GM18868 (cell line): ENCODE measurements at regions not wholly inside any gene's neighbourhood (a gene's known extent, or its start where the extent isn't known, plus 50 kb on each side); places are given as distances from the start of the nearest gene placed in this dataset.
A peak's percentile ranks its signal among the peaks of the same experiment; 100 is the strongest.

Experiments
- ATAC-seq: cut with Tn5 transposase; IDR thresholded peaks from one replicate; pipeline ENCODE4 v1.9.1; 2021; ENCODE audit warnings: mild to moderate bottlenecking, moderate library complexity; ENCODE audit not compliant: unreplicated experiment

GRCh38 chr10:83835945-83836745 is 303.2 kb upstream of the GHITM start:
- ATAC-seq, result no peak

GRCh38 chr10:83848677-83849076 is 290.6 kb upstream of the GHITM start:
- no peak for ATAC-seq

- no peak for ATAC-seq
These were observed 290.2 kb upstream of the GHITM start for GRCh38 chr10:83849150-83849549.

- ATAC-seq, result no peak
These were observed 287.2 kb upstream of the GHITM start for GRCh38 chr10:83852146-83852545.

- ATAC-seq, result no peak
These were observed 276.6 kb upstream of the GHITM start for GRCh38 chr10:83862723-83863122.

GRCh38 chr10:83863283-83863966 is 275.9 kb upstream of the GHITM start:
- ATAC-seq, result no peak

GRCh38 chr10:83869898-83870297 is 269.4 kb upstream of the GHITM start:
- ATAC-seq, result no peak

GRCh38 chr10:83871187-83872081 is 267.9 kb upstream of the GHITM start:
- ATAC-seq, result peak; percentile 99

GRCh38 chr10:83880252-83880791 is 259.0 kb upstream of the GHITM start:
- ATAC-seq, result no peak

- no peak for ATAC-seq
These were observed 257.6 kb upstream of the GHITM start for GRCh38 chr10:83881661-83882060.

GRCh38 chr10:83886871-83887270 is 252.4 kb upstream of the GHITM start:
- ATAC-seq, result no peak

- no peak for ATAC-seq
These were observed 246.6 kb upstream of the GHITM start for GRCh38 chr10:83892737-83893136.

- no peak for ATAC-seq
These were observed 243.1 kb upstream of the GHITM start for GRCh38 chr10:83896219-83896618.

GRCh38 chr10:83897626-83898025 is 241.7 kb upstream of the GHITM start:
- no peak for ATAC-seq

- no peak for ATAC-seq
These were observed 230.8 kb upstream of the GHITM start for GRCh38 chr10:83908506-83908905.

- no peak for ATAC-seq
These were observed 230.3 kb upstream of the GHITM start for GRCh38 chr10:83909001-83909400.

- ATAC-seq, result no peak
These were observed 223.5 kb upstream of the GHITM start for GRCh38 chr10:83915801-83916200.

- ATAC-seq, result peak; percentile 99
These were observed 221.5 kb upstream of the GHITM start for GRCh38 chr10:83917537-83918506.

GRCh38 chr10:83919187-83919586 is 220.1 kb upstream of the GHITM start:
- ATAC-seq, result no peak
